ENCODE measurements at regions not wholly inside any gene's neighbourhood (a gene's known extent, or its start where the extent isn't known, plus 50 kb on each side); places are given as distances from the start of the nearest gene placed in this dataset.

DNA sequence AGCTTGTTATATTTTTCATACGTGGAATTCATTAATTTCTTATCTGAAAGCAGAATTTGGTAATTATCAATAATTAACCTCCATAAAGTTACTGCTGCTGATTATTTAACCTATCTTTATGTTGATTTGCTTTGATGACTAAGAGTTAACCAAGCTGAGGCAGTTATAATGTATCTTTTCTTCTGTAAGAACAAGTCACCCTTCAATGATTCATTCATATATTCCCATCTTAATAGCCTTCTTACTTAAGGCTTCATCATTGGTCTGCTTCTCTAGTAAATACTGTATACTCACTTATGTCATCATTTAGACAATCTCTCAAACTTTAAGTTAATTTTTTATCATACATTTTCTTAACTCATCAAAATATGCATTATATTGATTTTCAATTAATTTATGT lies 592.2 kb downstream of the ANXA1 start:
- TF ChIP-seq, protein P1, sequence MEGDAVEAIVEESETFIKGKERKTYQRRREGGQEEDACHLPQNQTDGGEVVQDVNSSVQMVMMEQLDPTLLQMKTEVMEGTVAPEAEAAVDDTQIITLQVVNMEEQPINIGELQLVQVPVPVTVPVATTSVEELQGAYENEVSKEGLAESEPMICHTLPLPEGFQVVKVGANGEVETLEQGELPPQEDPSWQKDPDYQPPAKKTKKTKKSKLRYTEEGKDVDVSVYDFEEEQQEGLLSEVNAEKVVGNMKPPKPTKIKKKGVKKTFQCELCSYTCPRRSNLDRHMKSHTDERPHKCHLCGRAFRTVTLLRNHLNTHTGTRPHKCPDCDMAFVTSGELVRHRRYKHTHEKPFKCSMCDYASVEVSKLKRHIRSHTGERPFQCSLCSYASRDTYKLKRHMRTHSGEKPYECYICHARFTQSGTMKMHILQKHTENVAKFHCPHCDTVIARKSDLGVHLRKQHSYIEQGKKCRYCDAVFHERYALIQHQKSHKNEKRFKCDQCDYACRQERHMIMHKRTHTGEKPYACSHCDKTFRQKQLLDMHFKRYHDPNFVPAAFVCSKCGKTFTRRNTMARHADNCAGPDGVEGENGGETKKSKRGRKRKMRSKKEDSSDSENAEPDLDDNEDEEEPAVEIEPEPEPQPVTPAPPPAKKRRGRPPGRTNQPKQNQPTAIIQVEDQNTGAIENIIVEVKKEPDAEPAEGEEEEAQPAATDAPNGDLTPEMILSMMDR (IDR thresholded peaks at IDR 0.05): no peak
- no peak for TF ChIP-seq POLR2A (IDR thresholded peaks at IDR 0.05)

Measured in body of pancreas (tissue), 4 donors.